IMR-90 (cell line): ENCODE measurements at regions not wholly inside any gene's neighbourhood (a gene's known extent, or its start where the extent isn't known, plus 50 kb on each side); places are given as distances from the start of the nearest gene placed in this dataset.

Source experiments
- ATAC-seq: fragments of 200-7000 bp; cut with Tn5 transposase; 2 replicates; pipeline ENCODE4 v1.9.1; 2020; ENCODE audit warnings: low read depth, mild to moderate bottlenecking, moderate library complexity
- BruUV-seq: library from RNA; stranded (reverse); fragments of 400-500 nt; replicated peaks from 2 replicates; lab custom pipeline; 2021; lab: Mats Ljungman, UMichigan
- CTCF ChIA-PET: fragments of 300-600 bp; formaldehyde crosslinking; extraction: SDS; loops from one replicate; lab custom pipeline; 2021; ENCODE audit warnings: antibody characterized with exemption; lab: Yijun Ruan, JAX
- POLR2A ChIA-PET: fragments of 300-600 bp; sonication (Branson Sonifier 250); formaldehyde crosslinking; loops from one replicate; lab custom pipeline; 2022; ENCODE audit warnings: antibody characterized with exemption; ENCODE audit not compliant: unreplicated experiment; lab: Charles Lee
- DNase-seq: peaks from one replicate; pipeline ENCODE4 v3.0.0; 2013
- H2AFZ ChIP-seq: replicated peaks from 2 replicates; pipeline ENCODE3; 2013; ENCODE audit warnings: low read length, mild to moderate bottlenecking; ENCODE audit not compliant: poor library complexity
- H2AK5ac ChIP-seq: 2 replicates; pipeline ENCODE4 v1.6.1; 2013; ENCODE audit warnings: low read depth, low read length, inconsistent platforms
- H2AK9ac ChIP-seq: replicated peaks from 2 replicates; pipeline ENCODE3; 2013; ENCODE audit warnings: mild to moderate bottlenecking, low read depth, low read length, moderate library complexity; ENCODE audit not compliant: poor library complexity
- H2BK120ac ChIP-seq: 2 replicates; pipeline ENCODE4 v1.6.1; 2013; ENCODE audit warnings: low read depth, low read length, inconsistent platforms
- H2BK15ac ChIP-seq: 3 replicates; pipeline ENCODE4 v1.6.1; 2013; ENCODE audit warnings: low read depth, low read length, inconsistent platforms
- H2BK20ac ChIP-seq: 2 replicates; pipeline ENCODE4 v1.6.1; 2013; ENCODE audit warnings: low read depth, mild to moderate bottlenecking, inconsistent platforms, low read length, moderate library complexity
- H2BK5ac ChIP-seq: 2 replicates; pipeline ENCODE4 v1.6.1; 2013; ENCODE audit warnings: mild to moderate bottlenecking, low read depth, low read length, inconsistent platforms; ENCODE audit not compliant: poor library complexity, severe bottlenecking
- H3K14ac ChIP-seq: replicated peaks from 2 replicates; pipeline ENCODE4 v1.6.1; 2013; ENCODE audit warnings: low read depth, low read length, inconsistent platforms
- H3K18ac ChIP-seq: 2 replicates; pipeline ENCODE4 v1.6.1; 2013; ENCODE audit warnings: low read depth, low read length, control low read depth
- H3K23ac ChIP-seq: 2 replicates; pipeline ENCODE4 v1.6.1; 2013; ENCODE audit warnings: low read depth, low read length, inconsistent platforms
- H3K27ac ChIP-seq: 2 replicates; pipeline ENCODE4 v1.5.1; 2013; ENCODE audit warnings: mild to moderate bottlenecking, control low read depth, low read length; ENCODE audit not compliant: insufficient read depth
- H3K27me3 ChIP-seq: 2 replicates; pipeline ENCODE4 v1.6.1; 2013; ENCODE audit warnings: low read length; ENCODE audit not compliant: control insufficient read depth, insufficient read depth
- H3K36me3 ChIP-seq: 2 replicates; pipeline ENCODE4 v1.6.1; 2013; ENCODE audit warnings: low read length, mixed read lengths; ENCODE audit not compliant: control insufficient read depth, insufficient read depth
- H3K4ac ChIP-seq: 2 replicates; pipeline ENCODE4 v1.6.1; 2013; ENCODE audit warnings: low read depth, low read length, inconsistent platforms
- H3K4me1 ChIP-seq: 2 replicates; pipeline ENCODE4 v1.6.1; 2013; ENCODE audit warnings: low read length, mixed read lengths; ENCODE audit not compliant: control insufficient read depth, insufficient read depth
- H3K4me2 ChIP-seq: 2 replicates; pipeline ENCODE4 v1.6.1; 2013; ENCODE audit warnings: low read depth, mild to moderate bottlenecking, control low read depth, low read length, moderate library complexity
- H3K4me3 ChIP-seq: 2 replicates; pipeline ENCODE4 v1.5.1; 2013; ENCODE audit warnings: low read depth, mild to moderate bottlenecking, control low read depth, low read length, moderate library complexity; ENCODE audit not compliant: insufficient read depth
- H3K56ac ChIP-seq: 2 replicates; pipeline ENCODE4 v1.6.1; 2013; ENCODE audit warnings: low read length, inconsistent platforms; ENCODE audit not compliant: insufficient read depth; ENCODE audit errors: extremely low read depth
- H3K79me1 ChIP-seq, 2 experiments: 2 replicates each; pipeline ENCODE4 v1.6.1; 2013; ENCODE audit warnings: low read length in 2 of 2, inconsistent platforms in 1 of 2, low read depth in 1 of 2
- H3K9ac ChIP-seq: 2 replicates; pipeline ENCODE4 v1.6.1; 2013; ENCODE audit warnings: low read depth, low read length, control low read depth
- H3K9me1 ChIP-seq: 2 replicates; pipeline ENCODE4 v1.6.1; 2013; ENCODE audit warnings: low read length, inconsistent platforms; ENCODE audit not compliant: insufficient read depth
- H3K9me3 ChIP-seq: 2 replicates; pipeline ENCODE4 v1.6.1; 2013; ENCODE audit warnings: low read length; ENCODE audit not compliant: control insufficient read depth, insufficient read depth
- H4K20me1 ChIP-seq: 2 replicates; pipeline ENCODE4 v1.6.1; 2013; ENCODE audit warnings: low read length, inconsistent platforms; ENCODE audit not compliant: insufficient read depth
- H4K5ac ChIP-seq: 2 replicates; pipeline ENCODE4 v1.6.1; 2013; ENCODE audit warnings: mild to moderate bottlenecking, low read depth, low read length, control low read depth
- H4K8ac ChIP-seq, 2 experiments: 2 replicates each; pipeline ENCODE4 v1.6.1; 2013; ENCODE audit warnings: low read depth in 2 of 2, low read length in 2 of 2, control low read depth in 1 of 2, inconsistent platforms in 1 of 2
- H4K91ac ChIP-seq: 2 replicates; pipeline ENCODE4 v1.6.1; 2013; ENCODE audit warnings: low read depth, low read length, inconsistent platforms; ENCODE audit not compliant: insufficient read depth
- BHLHE40 ChIP-seq: fragments of 150-350 bp; IDR thresholded peaks from 2 replicates; pipeline ENCODE4 v1.6.1; 2016; ENCODE audit warnings: mild to moderate bottlenecking, low read depth, low read length
- CEBPB ChIP-seq: IDR thresholded peaks from 2 replicates; pipeline ENCODE4 v1.6.1; 2012; ENCODE audit warnings: low read depth, low read length, improper control_type of control experiment
- CHD1 ChIP-seq: IDR thresholded peaks from 2 replicates; pipeline ENCODE4 v1.6.1; 2012; ENCODE audit warnings: low read depth, low read length, improper control_type of control experiment
- CTCF ChIP-seq: conservative IDR thresholded peaks from 2 replicates; pipeline ENCODE4 v1.5.1; 2012; ENCODE audit warnings: mild to moderate bottlenecking, low read depth, low read length, improper control_type of control experiment
- ELK1 ChIP-seq: fragments of 150-350 bp; IDR thresholded peaks from 2 replicates; pipeline ENCODE4 v1.6.1; 2016; ENCODE audit warnings: low read depth, mild to moderate bottlenecking, low read length, moderate library complexity, borderline replicate concordance
- FOS ChIP-seq: fragments of 150-350 bp; IDR thresholded peaks from 2 replicates; pipeline ENCODE4 v1.6.1; 2016; ENCODE audit warnings: low read depth, low read length
- MAFK ChIP-seq: IDR thresholded peaks from 2 replicates; pipeline ENCODE4 v1.6.1; 2012; ENCODE audit warnings: low read depth, low read length, improper control_type of control experiment
- MAZ ChIP-seq: IDR thresholded peaks from 2 replicates; pipeline ENCODE4 v1.6.1; 2012; ENCODE audit warnings: low read depth, mild to moderate bottlenecking, low read length, improper control_type of control experiment, moderate library complexity, borderline replicate concordance
- MXI1 ChIP-seq: IDR thresholded peaks from 2 replicates; pipeline ENCODE4 v1.6.1; 2012; ENCODE audit warnings: low read depth, mild to moderate bottlenecking, low read length, moderate library complexity, borderline replicate concordance
- NFE2L2 ChIP-seq: fragments of 150-350 bp; IDR thresholded peaks from 2 replicates; pipeline ENCODE4 v1.6.1; 2016; ENCODE audit warnings: low read depth, mild to moderate bottlenecking, low read length
- POLR2A ChIP-seq: IDR thresholded peaks from 2 replicates; pipeline ENCODE4 v1.6.1; 2012; ENCODE audit warnings: mild to moderate bottlenecking, low read depth, low read length
- RAD21 ChIP-seq: IDR thresholded peaks from 2 replicates; pipeline ENCODE4 v1.6.1; 2012; ENCODE audit warnings: low read length, improper control_type of control experiment
- RCOR1 ChIP-seq: IDR thresholded peaks from 2 replicates; pipeline ENCODE4 v1.6.1; 2012; ENCODE audit warnings: mild to moderate bottlenecking, low read length, improper control_type of control experiment; ENCODE audit not compliant: insufficient replicate concordance
- RFX5 ChIP-seq: IDR thresholded peaks from 2 replicates; pipeline ENCODE4 v1.8.0; 2012; ENCODE audit warnings: low read depth, mild to moderate bottlenecking, low read length, moderate library complexity
- SMC3 ChIP-seq: fragments of 150-350 bp; IDR thresholded peaks from 2 replicates; pipeline ENCODE4 v1.6.1; 2016; ENCODE audit warnings: low read depth, mild to moderate bottlenecking, antibody characterized with exemption, low read length, moderate library complexity
- USF2 ChIP-seq: fragments of 150-350 bp; IDR thresholded peaks from 2 replicates; pipeline ENCODE4 v1.6.1; 2017; ENCODE audit warnings: mild to moderate bottlenecking, antibody characterized with exemption, low read length, low read depth
- WGBS, 2 experiments: methylation state at CpG; one replicate each; pipeline versions ENCODE4 v1.1.5 to v1.1.7; 2013; ENCODE audit warnings: missing lambda C conversion rate in 2 of 2; ENCODE audit not compliant: insufficient read length in 1 of 2; ENCODE audit errors: extremely low coverage in 2 of 2; 5-methylcytosine and 5-hydroxymethylcytosine counted together
- dilution Hi-C: fragments of 300-500 bp; cut with HindIII; formaldehyde crosslinking; loops from one replicate; pipeline ENCODE4 v1.14.3; 2018; ENCODE audit warnings: low sequenced_read_pairs; ENCODE audit not compliant: unreplicated experiment
- in situ Hi-C: fragments of 300-500 bp; cut with MboI; formaldehyde crosslinking; loops from 3 replicates; pipeline ENCODE4 v1.14.3; 2019; ENCODE audit warnings: low sequenced_read_pairs, inconsistent platforms, mixed read lengths
- intact Hi-C: fragments of 100-400 bp; cut with micrococcal nuclease; formaldehyde crosslinking; loops from 2 replicates; pipeline ENCODE4 v1.10.0; 2022

- ChIA-PET POLR2A (no interaction called here), CTCF (interaction anchor here (0.5 to 1.5 kb wide), 2 partner anchors 18 to 681 kb away, joined by 3 read pairs; no protein-coding TSS in a partner anchor)
- no TSS peak for BruUV-seq
- no peak overlapping the region for H3K4me2 ChIP-seq
- no peaks in the 10 kb centered on the region for H3K27me3 ChIP-seq
- no peaks in the 10 kb centered on the region for H3K79me1 ChIP-seq
- H3K4me1 ChIP-seq: no peaks in the 10 kb centered on the region
- no peak overlapping the region for H2BK20ac ChIP-seq
- DNase-seq: no peak
- TF ChIP-seq MAZ (no peak), NFE2L2 (no peak), RFX5 (no peak), MAFK (no peak), CEBPB (no peak), USF2 (no peak), CTCF (no peak), MXI1 (no peak), BHLHE40 (no peak), CHD1 (no peak), POLR2A (no peak), RAD21 (no peak), FOS (no peak), SMC3 (no peak), RCOR1 (no peak), ELK1 (no peak)
- H4K20me1 ChIP-seq: no peaks in the 10 kb centered on the region
- H3K9ac ChIP-seq: no peak overlapping the region
- H4K91ac ChIP-seq: no peak overlapping the region
- no peak overlapping the region for H2BK5ac ChIP-seq
- H3K36me3 ChIP-seq: no peaks in the 10 kb centered on the region
- intact Hi-C loops: no loop called here
- WGBS, 2 experiments: no CpG with 5 or more reads among the region's 4 CpGs
- in situ Hi-C loops: no loop called here
- H3K14ac ChIP-seq: no peak overlapping the region
- H3K23ac ChIP-seq: no peak overlapping the region
- H2AFZ ChIP-seq: no peak overlapping the region
- H3K9me1 ChIP-seq: no peaks in the 10 kb centered on the region
- H2BK120ac ChIP-seq: no peak overlapping the region
- no peak for ATAC-seq
- H2AK5ac ChIP-seq: no peak overlapping the region
- H3K9me3 ChIP-seq: no peaks in the 10 kb centered on the region
- no peak overlapping the region for H3K56ac ChIP-seq
- dilution Hi-C loops: no loop called here
- H3K18ac ChIP-seq: no peak overlapping the region
- no peak overlapping the region for H4K8ac ChIP-seq
- H3K4ac ChIP-seq: no peak overlapping the region
- H2AK9ac ChIP-seq: no peak overlapping the region
- H3K4me3 ChIP-seq: no peak overlapping the region
- H2BK15ac ChIP-seq: no peak overlapping the region
- no peak overlapping the region for H4K5ac ChIP-seq
- H3K27ac ChIP-seq: no peak overlapping the region
Observed at GRCh38 chr12:86312232-86312631, 56.0 kb upstream of the MGAT4C start.
